ENCODE measurements at regions not wholly inside any gene's neighbourhood (a gene's known extent, or its start where the extent isn't known, plus 50 kb on each side); places are given as distances from the start of the nearest gene placed in this dataset.

DNA sequence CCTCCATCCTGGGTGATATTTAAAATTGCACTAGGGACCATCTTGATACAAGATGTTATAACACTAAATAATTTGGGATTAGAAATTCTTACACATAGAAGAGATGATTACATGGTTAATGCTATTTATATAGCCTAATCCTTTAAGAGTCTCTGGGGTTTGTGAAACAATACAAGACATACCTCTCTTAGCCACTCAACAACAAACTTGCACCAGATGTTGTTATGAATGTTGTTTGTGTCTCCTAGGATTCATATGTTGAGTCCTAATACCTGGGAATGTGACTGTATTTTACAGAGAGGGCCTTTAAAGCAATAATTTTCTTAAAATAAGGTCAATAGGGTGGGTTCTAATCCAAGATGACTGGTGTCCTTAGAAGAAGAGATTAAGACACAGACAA, 678.3 kb downstream of the NYAP2 start:
- DNase-seq (ENCODE audit: extremely low read depth, low read depth) = no peak

DNA sequence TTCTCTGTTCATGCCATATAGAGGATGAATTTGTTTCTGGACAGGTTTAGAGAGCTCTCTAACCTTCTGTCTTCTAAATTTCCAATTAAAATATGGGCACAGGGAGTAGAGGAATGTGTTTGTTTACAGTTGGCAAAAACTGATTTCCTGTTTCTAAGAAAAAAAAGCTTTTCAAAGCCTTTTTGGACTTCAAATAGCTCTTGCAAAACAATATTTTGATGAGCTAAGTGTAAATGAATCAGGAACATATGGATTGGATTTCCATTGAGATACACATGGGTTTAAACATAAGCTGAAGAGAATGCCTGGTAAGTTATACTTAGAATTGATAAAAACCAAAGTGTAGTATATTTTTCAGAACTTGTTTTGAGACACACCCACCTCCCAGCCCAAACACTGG, 677.5 kb downstream of the NYAP2 start:
- no peak for DNase-seq (ENCODE audit: extremely low read depth, low read depth)

DNA sequence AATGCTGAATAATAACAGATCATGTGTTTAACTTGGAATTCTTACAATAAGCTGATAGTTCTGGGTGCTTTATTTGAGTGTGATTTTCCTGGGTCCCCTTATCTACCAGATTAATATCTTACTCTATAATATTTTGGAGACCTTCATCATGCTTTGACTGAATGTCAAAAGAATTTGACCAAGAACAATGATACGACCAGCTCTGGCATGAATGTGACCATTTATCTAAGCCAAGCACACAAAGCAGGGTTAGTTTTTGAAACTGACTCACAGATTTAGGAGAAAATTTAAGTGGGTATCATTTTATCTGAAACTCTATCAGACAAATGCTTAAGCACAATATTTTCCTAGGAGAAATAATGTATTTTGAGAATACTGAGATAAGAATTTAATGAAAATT, 677.0 kb downstream of the NYAP2 start:
- DNase-seq (ENCODE audit: extremely low read depth, low read depth) = no peak

DNA sequence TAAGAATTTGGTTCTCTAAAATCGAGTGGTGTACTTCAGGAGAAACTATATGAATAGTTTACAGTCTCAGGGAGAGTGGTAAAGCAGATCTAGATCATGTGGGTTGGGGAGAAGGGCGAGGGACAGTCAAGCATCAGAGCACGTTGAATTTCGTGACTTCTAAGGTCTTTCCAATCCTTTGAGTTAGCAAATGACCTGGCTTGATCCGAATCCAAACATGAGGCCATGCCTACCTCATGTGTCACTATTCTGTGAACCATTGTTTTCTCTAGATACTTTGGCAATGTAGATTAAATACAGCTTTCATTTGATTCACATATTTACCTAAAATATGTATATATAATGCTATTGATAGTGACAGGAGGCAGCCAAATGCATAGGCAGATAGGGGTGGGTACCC, 674.9 kb downstream of the NYAP2 start:
- no peak for DNase-seq (ENCODE audit: extremely low read depth, low read depth)

DNA sequence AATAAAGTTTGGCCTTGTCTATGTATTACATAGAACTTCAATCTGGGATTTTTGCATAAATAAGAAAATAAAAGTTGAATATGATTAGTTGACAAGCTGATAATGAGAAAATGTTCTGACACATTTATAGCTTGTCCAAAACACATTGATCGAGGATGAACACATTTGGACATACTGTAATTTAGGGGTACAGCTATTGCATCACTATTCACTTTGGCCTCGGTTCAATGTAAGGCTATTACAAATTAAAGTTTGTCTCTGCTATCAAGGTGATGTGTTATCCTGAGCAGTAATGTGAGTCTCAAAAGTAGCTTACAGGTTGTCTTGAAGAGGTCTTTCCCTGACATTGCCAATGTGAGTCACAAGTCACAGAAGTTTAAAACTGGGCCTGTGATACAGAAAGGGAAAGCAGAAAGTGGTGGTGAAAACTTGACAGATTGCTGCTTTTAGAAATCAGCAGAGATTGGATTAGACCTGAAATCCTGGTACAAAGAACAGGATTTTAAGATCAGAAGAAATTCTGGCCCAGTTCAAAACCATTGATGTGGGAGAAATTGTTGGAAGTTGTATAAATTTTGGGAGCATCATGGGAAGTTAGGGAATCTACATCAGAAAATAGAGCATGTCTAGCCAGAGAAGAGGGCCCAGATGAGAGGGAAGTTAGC, 674.1 kb downstream of the NYAP2 start:
- no peak for DNase-seq (ENCODE audit: extremely low read depth, low read depth)

DNA sequence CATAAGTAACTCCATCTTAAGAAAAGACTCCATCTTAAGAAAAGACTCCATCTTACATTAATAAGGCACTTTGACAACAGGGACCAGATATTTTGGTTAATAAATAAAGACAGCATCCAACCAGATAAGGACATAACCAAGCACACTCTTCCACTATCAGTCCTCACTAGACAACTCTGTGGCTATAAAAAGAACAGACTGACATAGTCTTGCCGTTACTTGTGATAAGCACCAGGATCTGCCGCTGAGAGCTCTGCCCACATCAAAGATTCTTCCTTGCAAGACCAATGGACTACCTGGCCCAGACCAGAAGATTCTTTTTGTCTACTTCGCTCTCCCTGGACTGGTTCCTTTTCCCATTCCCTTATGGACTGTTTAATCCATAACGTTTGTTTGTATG, 667.4 kb downstream of the NYAP2 start:
- no peak for DNase-seq (ENCODE audit: extremely low read depth, low read depth)

DNA sequence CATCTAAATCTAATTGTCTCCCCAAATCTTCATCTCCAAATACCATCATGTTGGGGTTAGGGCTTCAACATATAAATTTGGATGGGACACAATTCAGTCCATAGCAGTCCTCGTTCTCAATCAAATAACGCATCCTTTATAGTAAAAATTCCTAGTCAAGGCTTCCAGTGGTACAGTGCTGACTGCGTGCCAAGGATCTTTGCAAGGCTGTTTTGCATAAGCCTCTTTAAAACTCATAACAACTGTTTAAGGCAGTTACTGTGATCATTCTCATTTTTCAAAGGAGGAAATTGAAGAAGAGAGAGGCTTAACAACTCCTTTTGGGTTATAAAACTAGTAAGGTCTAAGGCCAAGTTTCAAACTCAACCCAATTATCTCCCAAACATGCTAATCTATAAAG, 666.9 kb downstream of the NYAP2 start:
- no peak for DNase-seq (ENCODE audit: extremely low read depth, low read depth)

DNA sequence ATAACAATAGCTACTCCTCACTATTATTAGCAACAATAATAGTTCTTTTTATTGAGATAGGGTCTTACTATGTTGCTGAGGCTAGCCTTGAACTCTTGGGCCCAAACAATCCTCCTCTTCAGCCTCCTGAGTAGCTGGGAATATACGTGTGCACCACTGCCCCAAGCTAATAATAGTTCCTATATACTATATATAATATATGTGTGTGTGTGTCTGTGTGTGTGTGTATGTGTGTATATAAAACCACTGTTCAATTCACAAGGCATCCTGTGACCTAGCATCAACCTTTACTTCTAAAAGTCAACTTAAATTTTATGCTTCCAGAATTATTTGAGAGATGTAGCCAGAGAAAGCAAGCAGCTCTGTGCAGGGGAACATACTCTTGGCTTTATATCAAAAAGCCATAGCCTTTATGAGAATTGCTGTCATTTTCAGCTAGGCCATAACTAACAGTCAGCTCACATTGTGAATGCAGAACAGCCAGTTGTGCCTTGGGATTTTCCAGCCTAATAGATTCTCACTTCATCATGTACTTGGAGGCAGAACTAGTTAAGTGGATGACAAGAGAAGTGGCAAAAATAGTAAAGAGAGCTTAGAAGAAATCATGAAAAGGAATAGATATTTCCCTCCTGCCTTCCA, 665.5 kb downstream of the NYAP2 start:
- no peak for DNase-seq (ENCODE audit: extremely low read depth, low read depth)

DNA sequence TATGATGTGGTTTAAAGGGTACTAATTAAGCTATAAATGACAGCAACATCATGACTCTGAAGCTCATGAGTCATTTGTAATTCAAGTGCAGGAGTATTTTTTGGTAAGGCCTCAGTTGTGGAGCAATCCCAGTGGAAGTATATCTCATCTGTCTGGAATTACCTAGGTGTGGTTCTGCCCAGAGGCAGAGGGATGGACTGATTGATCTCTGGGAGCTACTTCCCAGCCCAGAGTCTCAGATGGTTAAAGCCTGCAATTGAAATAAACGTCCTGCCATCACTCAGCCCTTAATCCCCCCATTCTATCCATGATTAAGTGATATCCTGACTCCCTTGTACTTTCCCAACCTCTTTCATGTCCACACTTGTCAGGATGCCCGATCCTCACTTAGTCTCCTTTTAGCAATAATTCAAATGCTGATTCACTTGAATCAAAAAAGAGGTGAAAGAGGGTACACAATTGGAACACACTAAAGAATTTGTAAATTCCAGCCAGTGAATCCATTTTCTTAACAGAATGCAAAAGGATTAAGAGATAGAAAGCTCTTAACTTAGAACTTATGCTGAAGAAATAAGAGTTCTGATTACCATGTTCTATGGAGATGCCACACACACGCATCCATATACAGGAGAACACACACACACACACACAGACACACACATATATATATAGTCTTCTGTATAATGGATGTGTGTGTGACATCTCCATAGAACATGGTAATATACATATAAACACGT, 664.4 kb downstream of the NYAP2 start:
- DNase-seq (ENCODE audit: extremely low read depth, low read depth) = no peak

DNA sequence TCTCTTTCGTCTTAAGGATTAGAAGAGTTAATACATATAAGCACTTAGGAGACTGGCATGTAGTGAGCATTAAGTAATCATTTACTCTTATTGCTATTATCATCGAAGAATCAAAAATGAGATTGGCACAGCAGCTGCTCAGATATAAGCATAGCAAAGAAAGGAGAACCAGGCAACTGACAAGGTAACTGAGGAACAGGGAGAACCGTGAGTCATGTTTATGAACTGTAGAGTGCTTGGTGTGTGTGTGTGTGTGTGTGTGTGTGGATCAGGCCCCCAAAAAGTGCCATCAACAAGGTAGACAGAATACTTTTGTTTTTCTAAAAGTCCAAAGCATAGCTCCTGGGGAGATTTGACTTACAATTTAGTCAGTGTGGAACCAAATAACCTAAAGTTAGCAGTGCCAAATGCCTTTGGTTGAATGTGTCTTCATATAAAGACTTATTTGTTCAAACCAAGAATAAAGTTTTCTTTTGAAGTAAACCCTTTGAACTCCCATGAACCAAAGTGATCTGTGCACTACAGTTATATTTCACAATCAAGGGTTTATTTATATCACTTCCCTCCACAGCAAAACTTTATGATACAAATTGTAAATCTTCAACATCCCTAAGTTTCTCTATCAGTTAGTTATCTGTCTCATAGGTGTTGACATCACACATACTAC, 660.6 kb downstream of the NYAP2 start:
- no peak for DNase-seq (ENCODE audit: extremely low read depth, low read depth)

DNA sequence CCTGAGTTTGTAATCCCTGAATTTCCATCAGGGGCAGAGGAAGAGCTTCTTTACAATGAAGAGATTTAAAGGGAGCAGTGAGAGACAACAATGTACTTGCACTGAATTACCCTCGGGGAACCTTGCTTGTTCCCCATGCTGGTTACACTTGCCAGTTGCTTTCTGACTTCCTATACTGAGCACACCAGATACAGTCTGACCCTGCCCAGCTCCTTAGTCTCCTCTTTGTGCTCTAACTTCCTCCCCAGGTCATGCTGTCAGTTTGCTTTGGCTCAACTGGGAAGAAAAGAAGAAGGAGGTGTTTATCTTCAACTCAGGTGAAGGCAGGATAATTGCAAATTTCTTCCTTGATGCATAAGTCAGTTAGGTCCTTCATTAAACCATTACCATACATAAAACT, 658.4 kb downstream of the NYAP2 start:
- no peak for DNase-seq (ENCODE audit: extremely low read depth, low read depth)

DNA sequence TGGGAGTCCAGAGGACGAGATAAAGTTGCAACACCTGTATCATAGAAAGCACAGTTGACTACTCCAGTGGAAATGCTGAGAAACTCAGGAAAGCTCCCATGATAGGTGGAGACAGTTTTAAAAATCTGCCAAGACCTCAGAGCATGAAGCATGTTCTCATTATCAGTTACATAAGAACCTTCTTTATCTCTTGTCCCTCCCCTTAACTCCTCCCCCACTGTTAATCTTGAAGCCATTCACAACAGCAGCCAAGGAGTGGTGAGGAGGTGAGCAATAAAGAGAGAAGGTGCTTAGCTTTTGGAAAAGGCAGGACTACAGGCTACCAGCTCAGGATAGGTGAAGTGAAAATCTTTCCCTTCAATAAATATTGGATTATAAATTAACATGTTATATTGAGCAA, 657.9 kb downstream of the NYAP2 start:
- no peak for DNase-seq (ENCODE audit: extremely low read depth, low read depth)

DNA sequence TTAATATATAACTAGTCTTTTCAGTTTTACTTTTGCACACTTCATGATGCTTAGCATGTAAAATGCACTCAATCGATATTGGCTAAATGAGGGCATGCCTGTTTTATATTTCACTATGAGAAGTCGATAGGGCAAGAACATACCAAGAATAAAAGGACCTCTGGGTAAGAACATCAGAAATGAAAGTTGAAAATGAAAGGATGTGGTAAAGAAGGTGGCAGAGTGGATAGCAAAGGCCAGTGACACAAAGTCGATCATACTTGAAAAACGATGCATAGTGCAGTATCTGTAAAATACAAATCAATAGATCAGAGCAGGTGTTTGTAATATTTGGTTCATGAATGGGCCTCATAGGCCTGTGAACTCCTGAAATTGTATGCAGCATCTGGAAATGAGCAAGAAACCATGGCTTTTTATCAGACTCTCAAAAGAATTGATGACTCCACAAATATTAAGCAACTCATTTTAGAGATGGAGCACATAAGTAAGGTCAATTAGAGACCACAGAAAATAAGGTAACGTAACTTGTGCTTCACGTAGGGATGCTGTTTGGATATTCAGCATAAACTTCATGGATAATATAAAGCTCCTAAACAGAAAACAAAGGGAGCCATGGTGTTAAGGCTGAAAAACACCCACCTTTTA, 653.4 kb downstream of the NYAP2 start:
- DNase-seq (ENCODE audit: extremely low read depth, low read depth) = no peak

DNA sequence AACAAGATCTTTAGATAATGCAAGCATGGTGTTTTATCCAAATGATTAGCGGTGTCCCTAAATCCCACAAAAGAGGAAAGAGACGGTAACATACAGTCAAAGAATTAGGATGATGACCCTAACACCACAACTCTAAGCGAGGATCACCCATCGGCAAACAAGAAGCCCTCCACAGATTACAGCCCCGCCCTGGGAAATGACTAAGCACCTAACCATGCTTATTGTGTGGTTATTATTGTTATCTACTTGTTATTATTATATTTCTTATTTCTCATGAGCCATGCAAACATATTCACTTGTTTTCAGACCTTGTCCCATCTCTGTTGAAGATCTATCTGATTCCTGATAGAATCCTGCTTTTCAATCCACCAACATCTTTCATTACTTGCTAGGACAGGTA, 651.3 kb downstream of the NYAP2 start:
- no peak for DNase-seq (ENCODE audit: extremely low read depth, low read depth)

DNA sequence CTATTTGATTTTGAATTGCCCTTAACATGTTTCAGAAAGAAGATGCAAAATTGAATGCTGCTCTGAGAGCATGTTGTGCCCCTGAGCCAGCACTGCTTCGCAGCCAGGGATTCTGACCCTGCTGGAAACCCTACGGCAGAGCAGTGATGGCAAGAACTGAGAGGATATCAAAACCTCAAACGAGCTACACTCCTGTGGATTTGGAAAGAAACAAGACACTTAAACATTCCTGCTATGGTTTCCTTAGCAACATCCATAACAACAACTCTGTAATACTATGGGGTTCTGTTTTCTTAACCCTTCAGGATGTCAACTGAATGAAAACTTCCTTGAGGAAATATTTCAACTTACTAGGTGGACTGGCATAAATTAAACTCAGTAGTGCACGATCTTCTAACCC, 649.1 kb downstream of the NYAP2 start:
- DNase-seq (ENCODE audit: extremely low read depth, low read depth) = no peak

DNA sequence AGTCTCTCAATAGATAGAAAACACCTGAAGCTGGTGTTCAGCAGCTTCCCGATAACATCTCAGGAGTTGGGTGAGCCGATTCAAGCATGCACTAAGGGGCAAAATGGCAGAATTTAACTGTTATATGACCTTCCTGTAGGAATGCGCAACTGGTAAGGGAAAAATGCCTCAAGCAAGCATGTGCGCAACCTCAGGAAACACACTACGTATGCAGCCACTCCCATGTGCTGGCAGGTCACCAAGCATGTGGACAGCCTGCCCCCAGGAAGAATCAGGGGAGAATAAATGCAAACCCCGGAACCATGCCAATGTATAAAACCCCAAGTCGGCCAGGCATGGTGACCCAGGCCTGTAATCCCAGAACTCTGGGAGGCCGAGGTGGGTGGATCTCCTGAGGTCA, 645.6 kb downstream of the NYAP2 start:
- no peak for DNase-seq (ENCODE audit: extremely low read depth, low read depth)

DNA sequence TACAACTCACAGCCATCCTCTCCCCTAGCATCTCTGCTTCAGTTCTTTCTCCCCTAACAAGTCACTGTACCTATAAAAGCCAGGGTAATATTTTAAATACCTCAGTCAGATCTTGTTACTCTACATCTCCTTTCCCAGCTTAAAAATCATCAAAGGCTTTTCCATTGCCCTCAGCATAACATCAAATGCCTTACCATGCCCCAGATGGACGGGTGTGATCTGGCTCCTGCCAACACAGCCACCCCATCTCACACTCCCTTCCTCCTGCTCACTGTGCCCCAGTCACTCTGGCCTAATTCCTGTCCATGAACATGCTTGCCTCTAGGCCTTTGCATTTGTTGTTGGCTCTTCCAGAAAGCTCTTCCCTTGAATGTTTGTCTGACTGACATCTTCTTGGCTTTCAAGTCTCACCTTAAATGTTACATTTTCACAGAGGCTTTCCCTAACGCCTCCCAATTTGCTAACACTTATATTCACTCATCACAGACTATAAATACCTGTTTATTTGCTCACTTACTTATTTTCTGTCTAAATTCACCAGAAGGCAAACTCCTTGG, 640.9 kb downstream of the NYAP2 start:
- DNase-seq (ENCODE audit: extremely low read depth, low read depth) = no peak

DNA sequence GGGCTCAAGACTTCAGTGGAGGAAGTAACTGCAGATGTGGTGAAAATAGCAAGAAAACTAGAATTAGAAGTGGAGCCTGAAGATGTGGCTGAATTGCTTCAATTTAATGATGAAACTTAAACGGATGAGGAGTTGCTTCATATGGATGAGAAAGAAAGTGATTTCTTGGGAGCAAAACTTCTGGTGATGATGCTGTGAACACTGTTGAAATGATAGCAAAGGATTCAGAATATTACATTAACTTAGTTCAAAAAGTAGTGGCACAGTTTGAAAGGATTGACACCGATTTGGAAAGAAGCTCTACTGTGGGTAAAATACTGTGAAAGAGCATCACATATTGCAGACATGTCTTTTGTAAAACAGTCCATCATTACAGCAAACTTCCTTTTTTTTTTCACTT, 638.0 kb downstream of the NYAP2 start:
- DNase-seq (ENCODE audit: extremely low read depth, low read depth) = no peak

DNA sequence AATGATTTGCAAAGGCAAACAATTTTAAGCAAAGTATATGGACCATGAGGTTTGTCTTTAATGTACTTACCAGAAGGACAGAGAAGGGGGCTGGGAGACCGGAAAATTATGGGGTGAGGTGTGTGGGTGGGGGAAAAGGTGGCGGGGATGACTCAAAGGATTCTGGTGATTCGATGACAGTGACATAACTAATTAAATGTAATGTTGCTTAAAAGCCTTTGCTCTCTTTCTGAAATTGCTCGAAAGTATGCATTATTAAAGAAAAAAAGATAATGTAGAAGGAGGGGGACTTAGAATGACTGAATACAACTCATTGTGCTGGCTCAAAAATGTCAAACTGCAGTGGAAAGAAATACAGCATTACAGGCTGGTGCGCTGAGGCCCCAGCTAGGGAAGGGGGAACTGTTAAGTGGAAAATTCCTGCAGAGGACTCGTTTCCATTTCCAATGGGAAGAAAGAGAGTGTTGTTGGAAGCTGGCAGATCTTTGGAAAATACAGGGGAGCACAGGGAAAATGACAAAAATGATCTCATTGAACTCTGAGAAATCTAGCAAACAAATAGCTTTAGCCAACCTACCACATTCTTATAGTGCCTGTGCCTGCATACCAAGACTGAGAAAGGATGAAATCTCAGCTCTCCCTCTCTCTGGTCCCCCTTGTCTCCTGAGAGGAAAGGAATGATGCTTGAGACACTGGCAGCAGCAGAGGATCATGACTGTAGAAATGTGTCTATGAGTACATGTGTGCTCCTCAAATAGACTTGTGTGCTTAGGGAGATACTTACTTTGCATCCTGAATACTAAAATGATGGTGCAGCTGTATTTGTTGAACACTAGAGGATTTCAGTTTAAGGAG, 632.4 kb downstream of the NYAP2 start:
- DNase-seq (ENCODE audit: extremely low read depth, low read depth) = no peak
